HEK293 (cell line): ENCODE measurements at regions not wholly inside any gene's neighbourhood (a gene's known extent, or its start where the extent isn't known, plus 50 kb on each side); places are given as distances from the start of the nearest gene placed in this dataset.

Source experiments
- CTCF ChIP-seq: fragments of 450-650 bp; formaldehyde crosslinking; IDR thresholded peaks from 2 replicates; pipeline ENCODE4 v1.5.1; 2016; ENCODE audit warnings: missing biosample characterization, missing genetic modification characterization
- GLIS2 ChIP-seq: fragments of 450-650 bp; formaldehyde crosslinking; IDR thresholded peaks from 2 replicates; pipeline ENCODE4 v1.5.1; 2016; ENCODE audit warnings: missing biosample characterization, missing genetic modification characterization
- SALL2 ChIP-seq: fragments of 450-650 bp; formaldehyde crosslinking; IDR thresholded peaks from 2 replicates; pipeline ENCODE4 v1.5.0; 2017; ENCODE audit warnings: missing biosample characterization, mild to moderate bottlenecking, missing genetic modification characterization, borderline replicate concordance
- ZBTB44 ChIP-seq: fragments of 450-650 bp; IDR thresholded peaks from 2 replicates; pipeline ENCODE4 v1.5.1; 2018; ENCODE audit warnings: missing biosample characterization, mild to moderate bottlenecking, missing genetic modification characterization
- ZNF24 ChIP-seq: fragments of 450-650 bp; formaldehyde crosslinking; IDR thresholded peaks from 2 replicates; pipeline ENCODE4 v1.5.1; 2016; ENCODE audit warnings: missing biosample characterization, missing genetic modification characterization

- no peak for TF ChIP-seq GLIS2
- TF ChIP-seq CTCF (tag by site-specific recombination) = no peak
- TF ChIP-seq SALL2 (tag by site-specific recombination) = no peak
- TF ChIP-seq ZBTB44 (tag by site-specific recombination) = no peak
- TF ChIP-seq ZNF24 (tag by site-specific recombination) = no peak
These were observed 144.7 kb upstream of the JUN start for GRCh38 chr1:58928514-58928913.
